MM.1S (cell line): ENCODE measurements at regions not wholly inside any gene's neighbourhood (a gene's known extent, or its start where the extent isn't known, plus 50 kb on each side); places are given as distances from the start of the nearest gene placed in this dataset.

ENCODE experiments used
- DNase-seq: peaks from one replicate; pipeline ENCODE4 v3.0.0-alpha.2; 2015
- H2AFZ ChIP-seq: fragments of 300-600 bp; sonication (generic); 2 replicates; pipeline ENCODE4 v1.6.0; 2016; ENCODE audit warnings: antibody characterized with exemption, low read length
- H3F3A ChIP-seq: fragments of 300-600 bp; sonication (generic); 2 replicates; pipeline ENCODE4 v1.6.1; 2016; ENCODE audit warnings: mild to moderate bottlenecking, antibody characterized with exemption, low read length, moderate library complexity, mixed read lengths; ENCODE audit not compliant: insufficient read depth
- H3K27ac ChIP-seq: fragments of 300-600 bp; sonication (generic); 2 replicates; pipeline ENCODE4 v1.5.1; 2016; ENCODE audit warnings: mild to moderate bottlenecking, low read length
- H3K27me3 ChIP-seq: fragments of 300-600 bp; sonication (generic); replicated peaks from 2 replicates; pipeline ENCODE4 v1.6.0; 2016; ENCODE audit warnings: low read length; ENCODE audit not compliant: insufficient read depth
- H3K36me3 ChIP-seq: fragments of 300-600 bp; sonication (generic); replicated peaks from 2 replicates; pipeline ENCODE4 v1.6.1; 2016; ENCODE audit warnings: mild to moderate bottlenecking, low read length, mixed read lengths; ENCODE audit not compliant: insufficient read depth
- H3K4me1 ChIP-seq: fragments of 300-600 bp; sonication (generic); 2 replicates; pipeline ENCODE4 v1.6.1; 2016; ENCODE audit warnings: low read length, mixed read lengths
- H3K4me2 ChIP-seq: fragments of 300-600 bp; sonication (generic); 2 replicates; pipeline ENCODE4 v1.6.0; 2016; ENCODE audit warnings: low read depth, low read length
- H3K4me3 ChIP-seq: fragments of 300-600 bp; sonication (generic); 2 replicates; pipeline ENCODE4 v1.5.1; 2016; ENCODE audit warnings: low read length, mixed read lengths
- H3K79me2 ChIP-seq: fragments of 300-600 bp; sonication (generic); 2 replicates; pipeline ENCODE4 v1.6.1; 2016; ENCODE audit warnings: mixed run types, low read length, mixed read lengths
- H3K9ac ChIP-seq: fragments of 300-600 bp; sonication (generic); 2 replicates; pipeline ENCODE4 v1.6.1; 2016; ENCODE audit warnings: low read length, mixed read lengths
- H3K9me2 ChIP-seq: fragments of 300-600 bp; sonication (generic); replicated peaks from 2 replicates; pipeline ENCODE4 v1.6.1; 2016; ENCODE audit warnings: mild to moderate bottlenecking, low read length, mixed read lengths; ENCODE audit not compliant: insufficient read depth
- H3K9me3 ChIP-seq: fragments of 300-600 bp; sonication (generic); replicated peaks from 2 replicates; pipeline ENCODE4 v1.6.1; 2016; ENCODE audit warnings: mild to moderate bottlenecking, low read length, mixed read lengths; ENCODE audit not compliant: insufficient read depth
- H4K20me1 ChIP-seq: fragments of 300-600 bp; sonication (generic); 2 replicates; pipeline ENCODE4 v1.6.1; 2016; ENCODE audit warnings: mild to moderate bottlenecking, low read length, moderate library complexity, mixed read lengths; ENCODE audit not compliant: insufficient read depth
- EZH2 ChIP-seq: fragments of 300-600 bp; sonication (generic); optimal IDR thresholded peaks from 2 replicates; pipeline ENCODE3; 2017; ENCODE audit warnings: low read depth, mild to moderate bottlenecking, antibody characterized with exemption, low read length, mixed read lengths
- EZH2phosphoT487 ChIP-seq: fragments of 300-600 bp; sonication (generic); IDR thresholded peaks from 2 replicates; pipeline ENCODE4 v1.6.1; 2018; ENCODE audit warnings: antibody characterized with exemption, low read length
- TF ChIP-seq, protein P1 (sequence below): fragments of 300-600 bp; sonication (generic); IDR thresholded peaks from 2 replicates; pipeline ENCODE4 v1.5.1; 2016; ENCODE audit warnings: antibody characterized with exemption, low read length, mixed read lengths

DNA sequence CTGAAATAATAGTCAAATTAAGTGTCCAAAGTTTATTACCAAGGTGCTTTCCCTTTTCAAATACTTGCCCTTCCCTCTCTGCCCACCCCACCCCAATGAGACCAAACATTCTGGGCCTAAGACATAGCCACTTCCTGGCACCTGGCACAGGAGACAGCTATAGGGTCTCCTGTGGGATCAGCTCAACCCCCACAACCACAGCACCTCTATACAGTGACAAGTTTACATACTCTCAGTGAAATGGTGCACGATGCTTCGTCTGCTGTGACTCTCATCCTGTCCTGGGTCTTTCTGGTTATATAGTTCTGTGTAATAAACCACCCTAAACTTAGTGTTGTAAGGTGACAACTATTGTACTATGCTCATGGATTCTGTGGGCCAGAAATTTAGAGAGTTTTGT lies 466.2 kb downstream of the FBXO15 start:
- no peaks in the 10 kb centered on the region for H3K9me3 ChIP-seq
- H3K9ac ChIP-seq = no peak overlapping the region
- H3K4me3 ChIP-seq = no peak overlapping the region
- no peaks in the 10 kb centered on the region for H3K79me2 ChIP-seq
- no peaks in the 10 kb centered on the region for H3K27me3 ChIP-seq
- H4K20me1 ChIP-seq = no peaks in the 10 kb centered on the region
- no peaks in the 10 kb centered on the region for H3K36me3 ChIP-seq
- 0 out of 2 replicates have a peak, but pooled peaks cover 8% of the 10 kb centered on the region for H3F3A ChIP-seq
- peaks cover 15% of the 10 kb centered on the region for H3K4me1 ChIP-seq
- H2AFZ ChIP-seq = no peak overlapping the region
- H3K27ac ChIP-seq = no peak overlapping the region
- 0 out of 2 replicates have a peak, but pooled peaks cover 3% of the 10 kb centered on the region for H3K9me2 ChIP-seq
- no peak for DNase-seq
- no peak overlapping the region for H3K4me2 ChIP-seq
- TF ChIP-seq, protein P1, sequence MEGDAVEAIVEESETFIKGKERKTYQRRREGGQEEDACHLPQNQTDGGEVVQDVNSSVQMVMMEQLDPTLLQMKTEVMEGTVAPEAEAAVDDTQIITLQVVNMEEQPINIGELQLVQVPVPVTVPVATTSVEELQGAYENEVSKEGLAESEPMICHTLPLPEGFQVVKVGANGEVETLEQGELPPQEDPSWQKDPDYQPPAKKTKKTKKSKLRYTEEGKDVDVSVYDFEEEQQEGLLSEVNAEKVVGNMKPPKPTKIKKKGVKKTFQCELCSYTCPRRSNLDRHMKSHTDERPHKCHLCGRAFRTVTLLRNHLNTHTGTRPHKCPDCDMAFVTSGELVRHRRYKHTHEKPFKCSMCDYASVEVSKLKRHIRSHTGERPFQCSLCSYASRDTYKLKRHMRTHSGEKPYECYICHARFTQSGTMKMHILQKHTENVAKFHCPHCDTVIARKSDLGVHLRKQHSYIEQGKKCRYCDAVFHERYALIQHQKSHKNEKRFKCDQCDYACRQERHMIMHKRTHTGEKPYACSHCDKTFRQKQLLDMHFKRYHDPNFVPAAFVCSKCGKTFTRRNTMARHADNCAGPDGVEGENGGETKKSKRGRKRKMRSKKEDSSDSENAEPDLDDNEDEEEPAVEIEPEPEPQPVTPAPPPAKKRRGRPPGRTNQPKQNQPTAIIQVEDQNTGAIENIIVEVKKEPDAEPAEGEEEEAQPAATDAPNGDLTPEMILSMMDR = no peak
- no peak for TF ChIP-seq EZH2
- no peak for TF ChIP-seq EZH2phosphoT487

DNA sequence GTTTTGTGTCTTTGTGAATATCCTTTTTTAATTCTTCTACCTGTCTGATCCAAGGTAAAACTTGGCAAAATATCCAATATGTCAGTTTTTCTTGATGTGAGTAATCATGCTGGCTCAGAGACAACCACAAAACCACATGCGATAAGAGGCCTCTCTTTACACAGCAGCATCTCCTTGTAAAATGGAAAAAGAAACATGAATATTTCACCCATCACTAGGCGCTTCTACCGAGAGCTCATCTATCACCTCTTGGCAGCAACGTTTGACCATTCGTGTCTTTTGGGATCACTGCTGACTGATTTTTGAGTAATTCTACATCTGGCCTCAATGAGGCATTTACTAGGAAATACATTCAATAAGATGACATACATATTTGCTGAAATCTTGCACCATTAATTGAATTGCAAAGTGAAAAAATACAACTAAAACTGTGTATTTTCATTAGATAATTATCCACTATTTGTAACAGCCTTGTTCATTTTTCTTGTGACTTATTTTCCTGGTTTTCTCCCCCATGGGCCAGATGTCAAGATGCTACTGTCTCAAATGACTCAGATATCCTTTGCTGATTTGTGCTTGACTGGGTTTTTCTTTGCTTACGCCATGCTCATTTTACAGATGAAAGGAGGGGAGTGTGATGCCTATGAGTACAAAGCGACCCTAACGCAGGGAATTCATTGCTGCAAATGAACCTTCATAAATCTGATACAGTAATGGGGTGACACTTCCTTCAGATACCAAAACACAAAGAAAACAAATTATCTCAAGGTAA lies 467.5 kb downstream of the FBXO15 start:
- H4K20me1 ChIP-seq = no peaks in the 10 kb centered on the region
- TF ChIP-seq EZH2phosphoT487 (no peak), EZH2 (no peak)
- TF ChIP-seq, protein P1 = no peak
- DNase-seq = no peak
- H3K9me2 ChIP-seq = 0 out of 2 replicates have a peak, but pooled peaks cover 3% of the 10 kb centered on the region
- H3K27ac ChIP-seq = no peak overlapping the region
- H3K4me1 ChIP-seq = peaks cover 15% of the 10 kb centered on the region
- 0 out of 2 replicates have a peak, but pooled peaks cover 8% of the 10 kb centered on the region for H3F3A ChIP-seq
- H3K27me3 ChIP-seq = no peaks in the 10 kb centered on the region
- H3K79me2 ChIP-seq = no peaks in the 10 kb centered on the region
- no peaks in the 10 kb centered on the region for H3K9me3 ChIP-seq
- no peak overlapping the region for H3K4me2 ChIP-seq
- no peak overlapping the region for H3K4me3 ChIP-seq
- no peak overlapping the region for H2AFZ ChIP-seq
- no peaks in the 10 kb centered on the region for H3K36me3 ChIP-seq
- no peak overlapping the region for H3K9ac ChIP-seq

DNA sequence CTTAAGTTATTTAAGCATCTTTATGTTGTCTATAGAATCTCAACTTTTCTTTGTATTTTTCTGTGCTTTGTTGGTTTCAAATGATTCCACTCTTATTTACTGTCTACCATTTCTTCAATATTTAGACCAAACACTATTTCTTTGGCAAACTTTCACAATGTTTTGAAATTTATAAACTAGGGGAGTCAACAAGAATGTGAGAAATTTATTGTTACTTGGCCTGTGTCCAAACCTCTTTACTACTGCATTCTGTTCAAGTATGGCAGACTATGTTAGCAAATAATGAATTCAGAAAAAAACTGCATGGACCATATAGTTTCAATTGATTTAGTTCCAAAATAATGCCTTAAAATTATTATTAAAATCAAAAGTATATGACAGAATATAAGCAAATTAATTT lies 470.2 kb downstream of the FBXO15 start:
- Histone ChIP-seq H3K27me3 (no peaks in the 10 kb centered on the region), H4K20me1 (no peaks in the 10 kb centered on the region), H3F3A (no peaks in the 10 kb centered on the region), H3K9ac (no peak overlapping the region), H3K27ac (no peak overlapping the region), H3K9me3 (no peaks in the 10 kb centered on the region), H3K4me2 (no peak overlapping the region), H3K36me3 (no peaks in the 10 kb centered on the region), H3K4me3 (no peak overlapping the region), H2AFZ (no peak overlapping the region), H3K4me1 (no peaks in the 10 kb centered on the region), H3K9me2 (0 out of 2 replicates have a peak, but pooled peaks cover 3% of the 10 kb centered on the region), H3K79me2 (no peaks in the 10 kb centered on the region)
- TF ChIP-seq EZH2phosphoT487 (no peak), EZH2 (no peak)
- TF ChIP-seq, protein P1 = no peak
- no peak for DNase-seq
